IMR-90 (cell line): ENCODE measurements at regions not wholly inside any gene's neighbourhood (a gene's known extent, or its start where the extent isn't known, plus 50 kb on each side); places are given as distances from the start of the nearest gene placed in this dataset.
"Not testable (repeated sequence)": the region's sequence is repeated elsewhere in the genome, so short reads cannot be mapped to it uniquely, and the experiment has no call there.

ENCODE experiments used
- CHD1 ChIP-seq: IDR thresholded peaks from 2 replicates; pipeline ENCODE4 v1.6.1; 2012; ENCODE audit warnings: low read depth, low read length, improper control_type of control experiment
- MAZ ChIP-seq: IDR thresholded peaks from 2 replicates; pipeline ENCODE4 v1.6.1; 2012; ENCODE audit warnings: low read depth, mild to moderate bottlenecking, low read length, improper control_type of control experiment, moderate library complexity, borderline replicate concordance
- POLR2A ChIP-seq: IDR thresholded peaks from 2 replicates; pipeline ENCODE4 v1.6.1; 2012; ENCODE audit warnings: mild to moderate bottlenecking, low read depth, low read length
- TF ChIP-seq, protein P1 (sequence below): conservative IDR thresholded peaks from 2 replicates; pipeline ENCODE4 v1.5.1; 2012; ENCODE audit warnings: mild to moderate bottlenecking, low read depth, low read length, improper control_type of control experiment

DNA sequence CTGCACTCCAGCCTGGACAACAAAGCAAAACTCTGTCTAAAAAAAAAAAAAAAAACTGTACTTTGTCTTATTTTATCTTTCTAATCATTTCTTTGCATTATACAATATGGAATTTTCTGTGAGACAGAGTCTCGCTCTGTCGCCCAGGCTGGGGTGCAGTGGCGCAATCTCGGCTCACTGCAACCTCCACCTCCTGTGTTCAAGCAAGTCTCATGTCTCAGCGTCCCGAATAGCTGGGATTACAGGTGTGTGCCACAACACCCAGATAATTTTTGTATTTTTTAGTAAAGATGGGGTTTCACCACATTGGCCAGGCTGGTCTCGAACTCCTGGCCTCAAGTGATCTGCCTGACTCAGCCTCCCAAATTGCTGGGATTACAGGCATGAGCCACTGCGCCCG, 90.0 kb downstream of the MRPL14 start:
- TF ChIP-seq, protein P1, sequence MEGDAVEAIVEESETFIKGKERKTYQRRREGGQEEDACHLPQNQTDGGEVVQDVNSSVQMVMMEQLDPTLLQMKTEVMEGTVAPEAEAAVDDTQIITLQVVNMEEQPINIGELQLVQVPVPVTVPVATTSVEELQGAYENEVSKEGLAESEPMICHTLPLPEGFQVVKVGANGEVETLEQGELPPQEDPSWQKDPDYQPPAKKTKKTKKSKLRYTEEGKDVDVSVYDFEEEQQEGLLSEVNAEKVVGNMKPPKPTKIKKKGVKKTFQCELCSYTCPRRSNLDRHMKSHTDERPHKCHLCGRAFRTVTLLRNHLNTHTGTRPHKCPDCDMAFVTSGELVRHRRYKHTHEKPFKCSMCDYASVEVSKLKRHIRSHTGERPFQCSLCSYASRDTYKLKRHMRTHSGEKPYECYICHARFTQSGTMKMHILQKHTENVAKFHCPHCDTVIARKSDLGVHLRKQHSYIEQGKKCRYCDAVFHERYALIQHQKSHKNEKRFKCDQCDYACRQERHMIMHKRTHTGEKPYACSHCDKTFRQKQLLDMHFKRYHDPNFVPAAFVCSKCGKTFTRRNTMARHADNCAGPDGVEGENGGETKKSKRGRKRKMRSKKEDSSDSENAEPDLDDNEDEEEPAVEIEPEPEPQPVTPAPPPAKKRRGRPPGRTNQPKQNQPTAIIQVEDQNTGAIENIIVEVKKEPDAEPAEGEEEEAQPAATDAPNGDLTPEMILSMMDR: not testable (repeated sequence)
- TF ChIP-seq POLR2A, MAZ, CHD1: not testable (repeated sequence)
